Activated CD4-positive, alpha-beta T cell treated with anti-CD3 and anti-CD28 coated beads, Interleukin-2, Interleukin-4, amounts not matched to agents 100 ng/mL and 50 ng/mL, durations not matched to agents 16 hours and 8 hours (primary cell): ENCODE measurements at regions not wholly inside any gene's neighbourhood (a gene's known extent, or its start where the extent isn't known, plus 50 kb on each side); places are given as distances from the start of the nearest gene placed in this dataset.
"Not testable (repeated sequence)": the region's sequence is repeated elsewhere in the genome, so short reads cannot be mapped to it uniquely, and the experiment has no call there.

Experiments used
- DNase-seq: peaks from one replicate; pipeline ENCODE4 v3.0.0-alpha.2; 2020; ENCODE audit warnings: low spot score

DNA sequence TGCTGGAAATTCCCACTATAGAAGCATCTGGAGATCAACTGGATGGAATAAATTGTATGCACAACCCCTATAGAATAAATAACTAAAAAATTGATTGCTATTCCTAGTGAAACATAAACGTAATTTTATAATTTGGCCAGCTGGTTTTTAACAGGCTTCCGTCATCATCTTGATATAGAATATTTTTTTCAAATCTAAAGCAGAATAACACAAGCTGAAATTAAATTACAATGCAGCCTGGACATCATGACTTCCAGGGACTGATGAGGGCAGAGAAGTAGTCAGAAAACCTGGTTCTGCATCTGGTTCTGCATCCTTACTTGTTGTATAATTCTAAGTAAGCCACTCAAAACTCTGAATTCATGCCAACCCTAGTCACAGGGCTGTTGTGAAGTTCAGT lies 146.1 kb downstream of the MEX3B start:
- no peak for DNase-seq

DNA sequence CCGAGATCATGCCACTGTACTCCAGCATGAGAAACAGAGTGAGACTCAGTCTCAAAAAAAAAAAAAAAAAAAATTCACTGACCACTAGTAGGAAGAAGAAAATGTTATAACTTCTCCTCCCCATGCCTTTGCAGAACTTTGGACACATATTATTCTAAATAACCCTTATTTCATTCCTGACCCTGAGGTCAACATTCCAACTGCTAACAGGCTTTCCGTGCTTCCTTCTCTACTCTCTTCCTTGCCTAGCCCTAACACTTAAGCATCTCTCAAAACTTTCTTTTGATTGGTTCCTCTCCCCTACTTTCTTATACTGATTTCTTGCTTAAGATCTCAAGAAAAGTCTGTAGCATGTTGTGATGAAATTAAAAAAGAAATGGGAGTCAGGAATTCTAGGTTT lies 146.8 kb downstream of the MEX3B start:
- DNase-seq = no peak

DNA sequence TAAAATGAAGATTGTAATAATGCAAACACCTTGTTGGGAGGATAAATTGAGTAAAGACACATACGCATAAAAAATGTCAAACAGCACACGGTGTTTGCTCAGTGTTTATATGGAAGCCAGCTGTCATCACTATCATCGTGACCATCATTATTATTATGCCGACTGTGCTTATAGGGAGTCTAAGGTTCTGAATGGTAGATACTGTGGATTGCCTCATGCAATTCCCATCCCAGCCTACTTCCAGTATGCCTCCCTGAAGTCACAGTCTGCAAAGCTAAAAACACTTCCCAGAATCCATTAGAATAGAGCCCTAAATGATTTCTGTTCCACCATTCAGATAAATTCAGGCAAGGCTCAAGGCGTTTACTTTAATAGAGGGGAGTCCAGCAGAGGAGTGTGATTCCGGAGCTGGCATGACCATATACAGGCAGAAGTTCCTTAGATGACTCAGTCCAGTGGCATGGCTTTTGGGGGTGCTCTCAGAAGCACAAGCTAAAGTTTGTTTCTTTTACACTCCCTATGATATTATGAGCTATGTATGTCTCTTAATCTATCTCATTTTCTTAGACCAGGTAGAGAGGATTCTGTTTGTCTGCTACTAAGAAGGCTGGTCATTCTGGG lies 148.7 kb downstream of the MEX3B start:
- DNase-seq = no peak

DNA sequence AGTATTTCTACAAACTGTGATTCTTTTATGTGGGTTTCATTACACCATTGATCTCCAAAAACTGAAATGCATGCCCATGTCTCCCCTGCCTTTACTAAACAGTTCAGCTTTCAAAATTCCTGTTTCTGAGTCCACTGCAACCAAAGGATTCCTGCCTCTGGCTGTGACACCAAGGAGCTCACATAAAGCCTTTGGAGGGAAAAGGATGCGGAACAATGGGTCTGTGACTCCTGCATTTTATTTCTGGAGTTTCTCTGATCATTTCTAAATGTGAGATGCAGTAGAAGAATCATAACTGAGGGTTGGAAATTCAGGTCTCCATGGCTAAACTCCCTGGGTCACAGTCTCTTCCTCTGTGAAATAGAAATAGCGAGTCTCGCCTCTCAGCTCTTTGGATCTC lies 149.5 kb downstream of the MEX3B start:
- no peak for DNase-seq

- no peak for DNase-seq
Measured at GRCh38 chr15:81895723-81896122, 150.1 kb downstream of the MEX3B start.

- no peak for DNase-seq
Measured at GRCh38 chr15:81894061-81894460, 151.8 kb downstream of the MEX3B start.

GRCh38 chr15:81893182-81893835 lies 152.5 kb downstream of the MEX3B start:
- no peak for DNase-seq

- no peak for DNase-seq
Measured at GRCh38 chr15:81890496-81890895, 155.3 kb downstream of the MEX3B start.

- no peak for DNase-seq
Measured at GRCh38 chr15:81889485-81889881, 156.3 kb downstream of the MEX3B start.

DNA sequence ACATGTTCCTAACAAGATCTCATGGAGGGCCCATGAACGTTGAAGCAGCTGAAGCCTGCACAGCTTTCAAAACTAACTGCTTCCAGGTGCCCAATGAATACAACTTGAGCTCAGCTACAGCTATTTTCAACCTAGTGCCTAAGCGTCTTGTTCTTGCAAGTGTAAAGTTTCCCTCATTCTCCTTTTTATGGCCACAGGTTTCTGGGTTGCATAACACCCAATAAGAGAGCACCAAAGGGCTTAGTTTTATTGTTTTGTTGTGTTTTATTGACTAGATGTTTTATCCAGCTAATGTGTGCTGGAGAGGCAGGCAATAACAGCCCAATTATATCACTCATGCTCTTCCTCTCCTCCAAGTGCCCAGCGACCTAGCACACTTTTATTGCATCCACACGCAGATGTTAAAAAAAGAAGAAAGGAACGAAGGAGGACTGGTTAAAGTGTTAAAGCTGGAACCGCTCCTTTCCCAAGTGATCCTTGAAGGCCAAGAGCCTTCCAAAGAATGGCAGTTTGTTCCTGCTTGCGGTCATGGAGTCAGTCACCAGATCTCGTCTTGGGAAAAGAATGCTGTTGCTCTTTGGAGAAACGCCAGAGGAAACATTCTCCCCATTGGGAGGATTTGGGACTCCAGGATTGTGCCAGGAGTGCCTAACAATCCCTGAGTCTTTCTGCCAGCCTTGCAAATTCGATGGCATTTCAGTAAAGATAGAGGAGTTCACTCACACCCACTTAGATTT lies 156.9 kb downstream of the MEX3B start:
- no peak for DNase-seq

DNA sequence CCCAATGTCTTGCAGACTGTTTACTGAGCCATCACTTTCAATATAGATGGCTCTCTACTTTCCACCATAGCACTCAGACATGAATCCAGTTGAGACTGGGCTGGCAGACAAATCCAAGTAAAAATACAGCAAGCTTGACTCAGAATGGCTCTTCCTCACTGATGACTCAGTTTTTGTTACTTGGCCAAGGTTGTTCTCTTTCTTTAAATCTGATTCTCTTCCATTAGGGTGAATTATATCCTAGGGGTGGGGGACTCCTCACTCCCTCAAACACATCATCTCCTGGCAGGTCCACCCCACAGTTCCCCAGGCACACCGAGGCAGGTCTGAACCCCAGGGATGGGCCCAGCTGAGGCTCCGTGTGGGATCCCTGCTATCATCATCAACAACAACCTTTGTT lies 157.9 kb downstream of the MEX3B start:
- DNase-seq = no peak

DNA sequence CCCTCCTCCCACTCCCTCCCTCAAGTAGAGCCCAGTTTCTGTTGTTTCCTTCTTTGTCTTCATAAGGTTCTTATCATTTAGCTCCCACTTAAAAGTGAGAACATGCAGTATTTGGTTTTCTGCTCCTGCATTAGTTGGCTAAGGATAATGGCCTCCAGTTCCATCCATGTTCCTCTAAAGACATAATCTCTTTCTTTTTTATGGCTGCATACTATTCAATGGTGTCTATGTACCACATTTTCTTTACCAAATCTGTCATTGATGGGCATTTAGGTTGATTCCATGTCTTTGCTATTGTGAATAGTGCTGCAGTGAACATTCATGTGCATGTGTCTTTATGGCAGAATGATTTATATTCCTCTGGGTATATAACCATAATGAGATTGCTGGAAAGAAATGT lies 158.6 kb downstream of the MEX3B start:
- not testable (repeated sequence) for DNase-seq

GRCh38 chr15:81886591-81886990 lies 159.2 kb downstream of the MEX3B start:
- DNase-seq = no peak

DNA sequence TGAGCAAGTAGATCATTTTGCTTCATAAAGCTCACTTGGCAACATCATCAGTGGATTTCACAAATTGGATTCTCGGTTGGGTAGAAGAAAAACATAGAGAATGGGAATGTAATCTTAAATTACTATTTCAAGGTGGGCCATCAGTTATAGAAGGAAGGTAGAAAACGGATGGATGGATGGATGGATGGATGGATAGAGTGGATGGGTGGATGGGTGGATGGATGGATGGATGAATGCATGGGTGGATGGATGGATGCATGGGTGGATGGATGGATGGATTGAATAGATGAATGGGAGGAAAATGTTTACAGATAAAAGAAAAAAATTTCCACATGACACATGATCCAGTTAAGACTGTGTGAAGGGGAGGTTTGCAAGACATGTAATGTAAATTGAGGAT lies 159.7 kb downstream of the MEX3B start:
- DNase-seq = no peak

DNA sequence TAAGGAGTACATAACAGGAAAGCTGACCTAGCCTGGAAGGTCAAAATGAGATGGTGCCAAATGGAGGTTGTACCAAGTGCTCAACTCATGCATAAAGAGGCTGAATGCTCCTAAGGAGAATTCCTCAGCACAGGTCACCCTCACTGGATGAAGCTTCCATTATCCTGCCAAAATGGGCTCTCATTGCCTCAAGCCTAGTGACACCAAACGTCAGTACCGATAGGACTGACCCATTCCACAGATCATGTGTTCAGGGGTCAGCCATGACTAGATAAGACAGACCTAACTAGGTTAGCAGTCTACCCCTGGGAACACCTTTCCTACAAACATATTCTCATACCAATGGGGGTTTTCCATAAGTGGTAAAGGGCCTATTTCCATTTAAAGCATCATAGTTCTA lies 160.7 kb downstream of the MEX3B start:
- no peak for DNase-seq

DNA sequence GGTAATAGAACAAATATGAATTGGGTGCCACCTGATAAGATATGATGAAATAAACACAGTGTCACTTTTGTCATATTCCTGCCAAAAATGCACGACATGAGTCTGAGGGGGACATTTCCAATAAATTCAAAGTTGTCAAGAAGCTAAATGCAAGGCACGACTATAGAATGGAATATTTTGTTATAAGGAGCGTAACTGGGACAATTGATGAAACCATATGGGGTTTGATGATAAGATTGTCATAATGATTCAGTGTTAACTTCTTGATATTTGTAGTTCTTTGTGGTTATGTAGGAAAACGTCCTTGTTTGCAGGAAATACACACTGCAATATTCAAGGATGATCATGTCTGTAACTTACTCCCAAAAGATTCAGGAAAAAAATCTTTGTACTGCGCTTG lies 163.3 kb downstream of the MEX3B start:
- DNase-seq = no peak

GRCh38 chr15:81880833-81881232 lies 165.0 kb downstream of the MEX3B start:
- no peak for DNase-seq

DNA sequence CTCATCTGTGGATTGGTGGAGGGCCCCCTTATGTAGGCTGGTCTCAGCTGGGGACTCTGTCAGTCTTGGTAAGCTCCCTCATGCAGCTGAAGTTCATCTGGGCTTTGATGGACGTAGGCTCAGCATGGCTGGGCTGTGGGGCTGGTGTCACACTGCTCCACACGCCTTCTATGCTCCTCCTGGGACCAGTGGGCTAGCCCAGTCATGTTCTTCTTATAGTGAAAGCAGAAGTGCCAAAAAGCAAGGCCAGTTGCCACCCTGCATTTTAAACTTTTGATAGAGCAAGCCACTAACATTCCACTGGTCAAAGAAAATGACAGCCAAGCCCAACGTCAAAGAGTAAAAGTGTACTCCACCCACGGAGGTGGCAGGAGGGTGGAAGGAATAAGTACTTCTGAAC lies 165.5 kb downstream of the MEX3B start:
- DNase-seq = no peak

- not testable (repeated sequence) for DNase-seq
Measured at GRCh38 chr15:81875717-81876116, 170.1 kb downstream of the MEX3B start.

DNA sequence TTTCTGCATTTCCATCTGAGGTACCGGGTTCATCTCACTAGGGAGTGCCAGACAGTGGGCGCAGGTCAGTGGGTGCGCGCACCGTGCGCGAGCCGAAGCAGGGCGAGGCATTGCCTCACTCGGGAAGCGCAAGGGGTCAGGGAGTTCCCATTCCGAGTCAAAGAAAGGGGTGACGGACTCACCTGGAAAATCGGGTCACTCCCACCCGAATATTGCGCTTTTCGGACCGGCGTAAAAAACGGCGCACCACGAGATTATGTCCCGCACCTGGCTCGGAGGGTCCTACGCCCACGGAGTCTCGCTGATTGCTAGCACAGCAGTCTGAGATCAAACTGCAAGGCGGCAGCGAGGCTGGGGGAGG lies 175.1 kb downstream of the MEX3B start:
- DNase-seq = not testable (repeated sequence)

DNA sequence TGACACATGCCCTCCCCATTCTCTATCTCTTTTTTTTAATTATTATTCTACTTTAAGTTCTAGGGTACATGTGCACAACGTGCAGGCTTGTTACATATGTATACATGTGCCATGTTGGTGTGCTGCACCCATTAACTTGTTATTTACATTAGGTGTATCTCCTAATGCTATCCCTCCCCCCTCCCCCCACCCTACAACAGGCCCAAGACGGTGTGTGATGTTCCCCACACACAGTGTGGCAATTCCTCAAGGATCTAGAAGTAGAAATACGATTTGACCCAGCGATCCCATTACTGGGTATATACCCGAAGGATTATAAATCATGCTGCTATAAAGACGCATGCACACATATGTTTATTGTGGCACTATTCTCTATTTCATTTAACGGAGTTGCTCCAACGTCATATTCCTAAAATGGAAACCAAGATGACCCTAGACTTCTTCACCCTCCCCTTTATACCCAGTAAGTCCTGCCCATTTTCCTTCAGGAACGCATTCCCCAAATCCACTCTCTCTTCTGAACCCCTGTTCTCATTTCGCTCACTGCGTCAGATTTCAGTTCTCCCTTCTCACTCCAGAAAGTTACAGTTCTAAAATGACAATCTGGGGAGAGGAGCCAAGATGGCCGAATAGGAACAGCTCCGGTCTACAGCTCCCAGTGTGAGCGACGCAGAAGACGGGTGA lies 175.6 kb downstream of the MEX3B start:
- DNase-seq = not testable (repeated sequence)

DNA sequence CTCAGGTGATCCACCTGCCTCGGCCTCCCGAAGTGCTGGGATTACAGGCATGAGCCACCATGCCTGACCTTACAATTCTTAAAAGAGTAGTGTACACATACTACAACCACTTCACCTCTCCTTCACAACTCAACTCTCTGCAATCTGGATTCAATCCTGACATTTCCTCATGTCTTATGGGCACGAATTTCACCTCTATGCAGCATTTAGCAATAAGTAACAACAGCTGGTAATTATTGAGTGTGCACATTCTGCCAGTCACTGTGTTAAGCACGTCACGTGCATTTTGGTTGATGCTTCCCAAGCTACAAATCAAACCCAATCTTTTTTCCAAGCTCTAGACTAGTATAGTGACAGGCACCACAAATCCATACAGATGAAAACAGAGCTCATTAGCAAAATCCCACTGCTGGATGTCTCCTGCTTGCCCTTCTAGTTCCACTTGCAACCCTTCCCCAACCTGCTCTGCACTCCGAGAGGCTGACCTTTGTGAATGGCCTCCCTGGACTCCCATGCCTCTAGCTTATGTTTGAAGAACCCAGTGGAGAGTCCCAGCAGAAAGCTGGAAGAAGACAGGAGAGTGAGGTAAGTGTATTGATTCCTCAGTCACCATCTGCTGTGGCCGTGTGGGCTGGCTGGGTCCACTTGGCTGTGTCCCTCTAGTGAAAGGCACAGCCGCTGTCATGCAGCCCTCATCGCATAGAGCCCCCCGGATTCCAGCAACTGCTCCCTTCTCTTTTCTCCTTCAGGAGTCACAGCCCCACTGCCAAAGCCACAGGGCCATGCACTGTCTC lies 176.5 kb downstream of the MEX3B start:
- DNase-seq = no peak
